ENCODE measurements at regions not wholly inside any gene's neighbourhood (a gene's known extent, or its start where the extent isn't known, plus 50 kb on each side); places are given as distances from the start of the nearest gene placed in this dataset.

DNA sequence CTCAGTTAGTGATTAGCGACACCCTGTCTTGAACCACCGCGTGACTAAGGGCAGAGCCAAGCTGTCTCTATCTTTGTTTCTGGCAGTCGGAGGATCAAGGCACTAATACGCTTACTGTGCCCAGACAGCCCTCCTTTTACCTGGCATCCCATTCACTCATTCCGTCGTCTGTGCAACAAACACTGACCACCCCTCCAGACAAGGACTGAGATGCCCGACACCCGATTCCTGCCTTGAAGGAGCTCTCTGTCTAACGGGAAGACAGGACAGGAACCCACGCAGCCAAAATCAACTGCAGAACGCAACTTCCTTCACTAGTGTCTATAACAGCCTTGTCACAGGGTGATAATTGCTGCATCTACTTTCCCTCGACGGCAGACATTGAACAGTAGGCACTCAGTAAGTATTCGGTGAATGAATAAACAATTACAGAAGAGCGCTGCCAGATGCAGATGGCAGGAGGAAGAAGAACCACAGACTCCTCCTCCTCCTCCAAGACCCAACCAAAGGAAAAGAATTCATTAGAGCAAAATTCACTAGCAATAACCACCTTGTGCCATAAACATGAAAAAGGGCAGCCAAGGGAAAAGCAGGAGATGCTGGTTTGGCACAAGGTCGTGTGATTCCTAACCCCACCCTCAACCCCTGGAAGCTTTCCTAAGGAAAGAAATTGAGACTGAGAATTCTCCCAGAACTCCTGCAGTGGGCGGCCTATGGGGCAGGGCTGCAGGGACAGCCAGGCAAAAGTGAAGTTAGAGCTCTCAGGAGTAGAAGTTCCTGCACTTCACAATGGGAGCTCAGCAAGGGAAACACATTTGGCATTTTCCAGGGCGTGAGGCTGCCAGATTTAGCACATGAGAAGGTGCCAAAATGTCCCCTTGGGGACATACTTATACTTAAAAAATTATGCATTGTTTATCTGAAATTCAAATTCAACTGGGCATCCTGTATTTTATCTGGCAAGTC is 186.6 kb upstream of the DIO3 start:
- Histone ChIP-seq H3K4me3 (ENCODE audit: low read depth, low read length) (no peak overlapping the region), H3K27me3 (ENCODE audit: control insufficient read depth, insufficient read depth, low read length) (peaks cover 3% of the 10 kb centered on the region), H3K36me3 (ENCODE audit: control insufficient read depth, insufficient read depth, low read length) (no peaks in the 10 kb centered on the region)
- no peak for TF ChIP-seq CTCF (IDR thresholded peaks at IDR 0.05; ENCODE audit: insufficient read depth, low read length, poor library complexity, severe bottlenecking)
- no peak for DNase-seq (ENCODE audit: low read depth)

GRCh38 chr14:101377069-101377468 is 184.2 kb upstream of the DIO3 start:
- Histone ChIP-seq H3K27me3 (ENCODE audit: control insufficient read depth, insufficient read depth, low read length) (peaks cover 3% of the 10 kb centered on the region), H3K36me3 (ENCODE audit: control insufficient read depth, insufficient read depth, low read length) (no peaks in the 10 kb centered on the region), H3K4me3 (ENCODE audit: low read depth, low read length) (no peak overlapping the region)
- no peak for DNase-seq (ENCODE audit: low read depth)
- no peak for TF ChIP-seq CTCF (IDR thresholded peaks at IDR 0.05; ENCODE audit: insufficient read depth, low read length, poor library complexity, severe bottlenecking)

DNA sequence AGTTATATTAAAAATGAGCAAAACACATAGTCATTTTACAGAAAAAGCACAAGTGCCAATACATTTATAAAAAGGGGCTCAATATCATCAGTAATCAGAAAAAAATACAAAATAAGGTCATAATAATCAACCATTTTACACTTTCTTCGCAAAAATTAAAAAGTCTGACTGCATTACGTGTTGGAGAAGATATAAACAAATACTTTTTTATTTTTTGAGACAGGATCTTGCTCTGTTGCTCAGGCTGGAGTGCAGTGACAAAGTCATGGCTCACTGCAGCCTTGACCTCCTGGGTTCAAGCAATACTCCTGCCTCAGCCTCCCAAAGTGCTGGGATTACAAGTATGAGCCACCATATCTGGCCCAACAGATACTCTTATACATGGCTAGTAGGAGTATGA is 181.5 kb upstream of the DIO3 start:
- DNase-seq (ENCODE audit: low read depth) = no peak
- no peak for TF ChIP-seq CTCF (IDR thresholded peaks at IDR 0.05; ENCODE audit: insufficient read depth, low read length, poor library complexity, severe bottlenecking)
- Histone ChIP-seq H3K27me3 (ENCODE audit: control insufficient read depth, insufficient read depth, low read length) (no peaks in the 10 kb centered on the region), H3K4me3 (ENCODE audit: low read depth, low read length) (no peak overlapping the region), H3K36me3 (ENCODE audit: control insufficient read depth, insufficient read depth, low read length) (no peaks in the 10 kb centered on the region)

DNA sequence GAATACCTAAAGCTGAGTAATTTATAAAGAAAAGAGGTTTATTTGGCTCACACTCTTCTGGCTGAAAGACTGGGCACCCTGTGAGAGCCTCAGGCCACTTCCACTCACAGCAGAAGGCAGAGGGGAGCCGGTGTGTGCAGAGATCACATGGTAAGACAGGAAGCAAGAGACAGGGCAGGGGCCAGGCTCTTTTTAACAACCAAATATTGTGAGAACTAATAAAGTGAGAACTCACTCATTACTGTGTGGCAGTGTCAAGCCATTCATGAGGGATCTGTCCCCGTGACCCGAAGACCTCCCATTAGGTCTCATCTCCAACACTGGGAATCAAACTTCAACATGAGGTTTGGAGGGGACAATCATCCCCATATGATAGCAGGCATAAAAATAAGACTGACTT is 180.8 kb upstream of the DIO3 start:
- Histone ChIP-seq H3K4me3 (ENCODE audit: low read depth, low read length) (no peak overlapping the region), H3K36me3 (ENCODE audit: control insufficient read depth, insufficient read depth, low read length) (no peaks in the 10 kb centered on the region), H3K27me3 (ENCODE audit: control insufficient read depth, insufficient read depth, low read length) (no peaks in the 10 kb centered on the region)
- no peak for TF ChIP-seq CTCF (IDR thresholded peaks at IDR 0.05; ENCODE audit: insufficient read depth, low read length, poor library complexity, severe bottlenecking)
- DNase-seq (ENCODE audit: low read depth) = no peak

DNA sequence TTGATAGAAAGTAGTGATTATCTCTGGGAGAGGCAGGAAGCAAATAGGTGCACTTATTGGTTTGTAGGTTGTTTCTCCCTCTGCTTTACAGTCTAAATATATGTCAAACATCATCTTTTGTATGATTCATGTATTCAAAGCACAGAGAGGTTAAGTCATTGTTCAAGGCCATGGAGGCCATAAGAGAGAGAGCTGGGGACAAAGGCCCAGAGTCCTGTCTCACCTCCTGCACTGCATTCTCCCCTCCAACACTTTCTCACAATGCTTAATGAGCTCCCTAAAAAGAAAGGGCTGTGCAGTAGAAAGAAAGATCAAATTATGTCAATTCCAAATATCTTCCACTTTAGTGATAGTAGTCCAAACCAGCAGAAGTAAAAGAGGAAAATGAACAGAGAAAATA is 180.4 kb upstream of the DIO3 start:
- H3K27me3 ChIP-seq (ENCODE audit: control insufficient read depth, insufficient read depth, low read length) = no peaks in the 10 kb centered on the region
- no peaks in the 10 kb centered on the region for H3K36me3 ChIP-seq (ENCODE audit: control insufficient read depth, insufficient read depth, low read length)
- no peak overlapping the region for H3K4me3 ChIP-seq (ENCODE audit: low read depth, low read length)
- DNase-seq (ENCODE audit: low read depth) = no peak
- TF ChIP-seq CTCF (IDR thresholded peaks at IDR 0.05; ENCODE audit: insufficient read depth, low read length, poor library complexity, severe bottlenecking) = no peak

Data from kidney epithelial cell (primary cell).